HEK293 (cell line): ENCODE measurements at regions not wholly inside any gene's neighbourhood (a gene's known extent, or its start where the extent isn't known, plus 50 kb on each side); places are given as distances from the start of the nearest gene placed in this dataset.

ENCODE experiments used
- KLF8 ChIP-seq: fragments of 450-650 bp; formaldehyde crosslinking; IDR thresholded peaks from 2 replicates; pipeline ENCODE4 v1.5.1; 2016; ENCODE audit warnings: missing biosample characterization, missing genetic modification characterization
- ZNF10 ChIP-seq: fragments of 450-650 bp; formaldehyde crosslinking; IDR thresholded peaks from 2 replicates; pipeline ENCODE4 v1.5.1; 2017; ENCODE audit warnings: missing biosample characterization, missing genetic modification characterization
- ZNF302 ChIP-seq: fragments of 450-650 bp; formaldehyde crosslinking; IDR thresholded peaks from 2 replicates; pipeline ENCODE4 v1.5.1; 2016; ENCODE audit warnings: missing biosample characterization, missing genetic modification characterization, low read depth
- ZNF37A ChIP-seq: fragments of 450-650 bp; IDR thresholded peaks from 2 replicates; pipeline ENCODE4 v1.5.1; 2018; ENCODE audit warnings: missing biosample characterization, missing genetic modification characterization
- ZNF48 ChIP-seq: fragments of 450-650 bp; formaldehyde crosslinking; IDR thresholded peaks from 2 replicates; pipeline ENCODE4 v1.5.1; 2016; ENCODE audit warnings: missing biosample characterization, missing genetic modification characterization
- ZNF560 ChIP-seq: fragments of 450-650 bp; formaldehyde crosslinking; IDR thresholded peaks from 2 replicates; pipeline ENCODE4 v1.5.1; 2017; ENCODE audit warnings: missing biosample characterization, missing genetic modification characterization, borderline replicate concordance
- ZNF776 ChIP-seq: fragments of 450-650 bp; formaldehyde crosslinking; IDR thresholded peaks from 2 replicates; pipeline ENCODE4 v1.5.0; 2017; ENCODE audit warnings: missing biosample characterization, missing genetic modification characterization, borderline replicate concordance
- ZSCAN5A ChIP-seq: fragments of 450-650 bp; formaldehyde crosslinking; IDR thresholded peaks from 2 replicates; pipeline ENCODE4 v1.5.1; 2016; ENCODE audit warnings: missing biosample characterization, missing genetic modification characterization
- TF ChIP-seq, protein P1 (sequence below): fragments of 450-650 bp; formaldehyde crosslinking; IDR thresholded peaks from 2 replicates; pipeline ENCODE4 v1.5.1; 2016; ENCODE audit warnings: missing biosample characterization, missing genetic modification characterization
- TF ChIP-seq, protein P2 (sequence below): fragments of 450-650 bp; formaldehyde crosslinking; IDR thresholded peaks from 2 replicates; pipeline ENCODE4 v1.5.1; 2016; ENCODE audit warnings: missing biosample characterization, missing genetic modification characterization
- TF ChIP-seq, protein P3 (sequence below): fragments of 450-650 bp; formaldehyde crosslinking; IDR thresholded peaks from 2 replicates; pipeline ENCODE4 v1.5.1; 2016; ENCODE audit warnings: missing biosample characterization, missing genetic modification characterization

DNA sequence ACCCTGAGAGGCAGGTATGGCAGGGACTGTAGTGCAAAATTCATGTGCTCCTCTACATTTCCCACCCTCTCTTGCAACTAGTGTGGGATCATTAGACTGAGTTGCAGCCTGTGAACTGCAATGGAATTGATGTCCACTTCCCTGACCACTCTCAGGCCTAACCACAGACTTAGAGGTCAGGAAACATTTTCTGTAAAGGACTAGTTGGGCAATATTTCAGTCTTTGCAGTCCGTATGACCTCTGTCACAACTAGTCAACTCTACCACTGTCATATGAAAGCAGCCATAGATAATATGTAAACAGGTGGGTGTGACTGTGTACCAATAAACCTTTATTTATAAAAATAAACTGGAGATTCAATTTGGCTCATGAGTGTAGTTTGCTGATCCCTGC lies 134.4 kb upstream of the TOP1 start:
- no peak for TF ChIP-seq KLF8 (tag by site-specific recombination)
- TF ChIP-seq ZNF560 (tag by site-specific recombination), result no peak
- TF ChIP-seq, protein P1, sequence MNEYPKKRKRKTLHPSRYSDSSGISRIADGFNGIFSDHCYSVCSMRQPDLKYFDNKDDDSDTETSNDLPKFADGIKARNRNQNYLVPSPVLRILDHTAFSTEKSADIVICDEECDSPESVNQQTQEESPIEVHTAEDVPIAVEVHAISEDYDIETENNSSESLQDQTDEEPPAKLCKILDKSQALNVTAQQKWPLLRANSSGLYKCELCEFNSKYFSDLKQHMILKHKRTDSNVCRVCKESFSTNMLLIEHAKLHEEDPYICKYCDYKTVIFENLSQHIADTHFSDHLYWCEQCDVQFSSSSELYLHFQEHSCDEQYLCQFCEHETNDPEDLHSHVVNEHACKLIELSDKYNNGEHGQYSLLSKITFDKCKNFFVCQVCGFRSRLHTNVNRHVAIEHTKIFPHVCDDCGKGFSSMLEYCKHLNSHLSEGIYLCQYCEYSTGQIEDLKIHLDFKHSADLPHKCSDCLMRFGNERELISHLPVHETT (tag by site-specific recombination), result no peak
- TF ChIP-seq, protein P2, sequence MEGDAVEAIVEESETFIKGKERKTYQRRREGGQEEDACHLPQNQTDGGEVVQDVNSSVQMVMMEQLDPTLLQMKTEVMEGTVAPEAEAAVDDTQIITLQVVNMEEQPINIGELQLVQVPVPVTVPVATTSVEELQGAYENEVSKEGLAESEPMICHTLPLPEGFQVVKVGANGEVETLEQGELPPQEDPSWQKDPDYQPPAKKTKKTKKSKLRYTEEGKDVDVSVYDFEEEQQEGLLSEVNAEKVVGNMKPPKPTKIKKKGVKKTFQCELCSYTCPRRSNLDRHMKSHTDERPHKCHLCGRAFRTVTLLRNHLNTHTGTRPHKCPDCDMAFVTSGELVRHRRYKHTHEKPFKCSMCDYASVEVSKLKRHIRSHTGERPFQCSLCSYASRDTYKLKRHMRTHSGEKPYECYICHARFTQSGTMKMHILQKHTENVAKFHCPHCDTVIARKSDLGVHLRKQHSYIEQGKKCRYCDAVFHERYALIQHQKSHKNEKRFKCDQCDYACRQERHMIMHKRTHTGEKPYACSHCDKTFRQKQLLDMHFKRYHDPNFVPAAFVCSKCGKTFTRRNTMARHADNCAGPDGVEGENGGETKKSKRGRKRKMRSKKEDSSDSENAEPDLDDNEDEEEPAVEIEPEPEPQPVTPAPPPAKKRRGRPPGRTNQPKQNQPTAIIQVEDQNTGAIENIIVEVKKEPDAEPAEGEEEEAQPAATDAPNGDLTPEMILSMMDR (tag by site-specific recombination), result no peak
- no peak for TF ChIP-seq ZNF48 (tag by site-specific recombination)
- TF ChIP-seq, protein P3, sequence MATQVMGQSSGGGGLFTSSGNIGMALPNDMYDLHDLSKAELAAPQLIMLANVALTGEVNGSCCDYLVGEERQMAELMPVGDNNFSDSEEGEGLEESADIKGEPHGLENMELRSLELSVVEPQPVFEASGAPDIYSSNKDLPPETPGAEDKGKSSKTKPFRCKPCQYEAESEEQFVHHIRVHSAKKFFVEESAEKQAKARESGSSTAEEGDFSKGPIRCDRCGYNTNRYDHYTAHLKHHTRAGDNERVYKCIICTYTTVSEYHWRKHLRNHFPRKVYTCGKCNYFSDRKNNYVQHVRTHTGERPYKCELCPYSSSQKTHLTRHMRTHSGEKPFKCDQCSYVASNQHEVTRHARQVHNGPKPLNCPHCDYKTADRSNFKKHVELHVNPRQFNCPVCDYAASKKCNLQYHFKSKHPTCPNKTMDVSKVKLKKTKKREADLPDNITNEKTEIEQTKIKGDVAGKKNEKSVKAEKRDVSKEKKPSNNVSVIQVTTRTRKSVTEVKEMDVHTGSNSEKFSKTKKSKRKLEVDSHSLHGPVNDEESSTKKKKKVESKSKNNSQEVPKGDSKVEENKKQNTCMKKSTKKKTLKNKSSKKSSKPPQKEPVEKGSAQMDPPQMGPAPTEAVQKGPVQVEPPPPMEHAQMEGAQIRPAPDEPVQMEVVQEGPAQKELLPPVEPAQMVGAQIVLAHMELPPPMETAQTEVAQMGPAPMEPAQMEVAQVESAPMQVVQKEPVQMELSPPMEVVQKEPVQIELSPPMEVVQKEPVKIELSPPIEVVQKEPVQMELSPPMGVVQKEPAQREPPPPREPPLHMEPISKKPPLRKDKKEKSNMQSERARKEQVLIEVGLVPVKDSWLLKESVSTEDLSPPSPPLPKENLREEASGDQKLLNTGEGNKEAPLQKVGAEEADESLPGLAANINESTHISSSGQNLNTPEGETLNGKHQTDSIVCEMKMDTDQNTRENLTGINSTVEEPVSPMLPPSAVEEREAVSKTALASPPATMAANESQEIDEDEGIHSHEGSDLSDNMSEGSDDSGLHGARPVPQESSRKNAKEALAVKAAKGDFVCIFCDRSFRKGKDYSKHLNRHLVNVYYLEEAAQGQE, result no peak
- TF ChIP-seq ZNF10 (tag by site-specific recombination), result no peak
- TF ChIP-seq ZSCAN5A (tag by site-specific recombination), result no peak
- no peak for TF ChIP-seq ZNF302 (tag by site-specific recombination)
- no peak for TF ChIP-seq ZNF37A (tag by site-specific recombination)
- no peak for TF ChIP-seq ZNF776 (tag by site-specific recombination)
